ENCODE measurements at regions not wholly inside any gene's neighbourhood (a gene's known extent, or its start where the extent isn't known, plus 50 kb on each side); places are given as distances from the start of the nearest gene placed in this dataset.

- Histone ChIP-seq H3K27ac (ENCODE audit: low read depth, low read length) (no peak overlapping the region), H3K27me3 (ENCODE audit: control insufficient read depth, insufficient read depth, low read length) (no peaks in the 10 kb centered on the region), H3K4me3 (ENCODE audit: low read depth, low read length) (no peak overlapping the region), H3K9me3 (ENCODE audit: control insufficient read depth, insufficient read depth, low read depth, low read length) (peaks cover 42% of the 10 kb centered on the region), H3K9ac (ENCODE audit: low read length) (no peak overlapping the region), H3K36me3 (ENCODE audit: control insufficient read depth, insufficient read depth, low read length) (peaks cover 5% of the 10 kb centered on the region; the same call in 1 of the 2 replicates), H3K4me1 (ENCODE audit: control insufficient read depth, insufficient read depth, low read length) (no peaks in the 10 kb centered on the region)
Measured at GRCh38 chr7:22640269-22640668, 86.7 kb upstream of the IL6 start.

GRCh38 chr7:22639396-22639795 lies 87.6 kb upstream of the IL6 start:
- peaks cover 36% of the 10 kb centered on the region for H3K9me3 ChIP-seq (ENCODE audit: control insufficient read depth, insufficient read depth, low read depth, low read length)
- no peaks in the 10 kb centered on the region for H3K27me3 ChIP-seq (ENCODE audit: control insufficient read depth, insufficient read depth, low read length)
- H3K9ac ChIP-seq (ENCODE audit: low read length): no peak overlapping the region
- no peaks in the 10 kb centered on the region for H3K4me1 ChIP-seq (ENCODE audit: control insufficient read depth, insufficient read depth, low read length)
- H3K36me3 ChIP-seq (ENCODE audit: control insufficient read depth, insufficient read depth, low read length): peaks cover 5% of the 10 kb centered on the region; the same call in 1 of the 2 replicates
- H3K27ac ChIP-seq (ENCODE audit: low read depth, low read length): no peak overlapping the region
- H3K4me3 ChIP-seq (ENCODE audit: low read depth, low read length): no peak overlapping the region

GRCh38 chr7:22635349-22635748 lies 91.7 kb upstream of the IL6 start:
- peaks cover 3% of the 10 kb centered on the region; the same call in 1 of the 2 replicates for H3K9me3 ChIP-seq (ENCODE audit: control insufficient read depth, insufficient read depth, low read depth, low read length)
- peaks cover 5% of the 10 kb centered on the region; the same call in 1 of the 2 replicates for H3K36me3 ChIP-seq (ENCODE audit: control insufficient read depth, insufficient read depth, low read length)
- H3K27ac ChIP-seq (ENCODE audit: low read depth, low read length): no peak overlapping the region
- no peak overlapping the region for H3K4me3 ChIP-seq (ENCODE audit: low read depth, low read length)
- H3K4me1 ChIP-seq (ENCODE audit: control insufficient read depth, insufficient read depth, low read length): no peaks in the 10 kb centered on the region
- H3K27me3 ChIP-seq (ENCODE audit: control insufficient read depth, insufficient read depth, low read length): no peaks in the 10 kb centered on the region
- no peak overlapping the region for H3K9ac ChIP-seq (ENCODE audit: low read length)

- Histone ChIP-seq H3K36me3 (ENCODE audit: control insufficient read depth, insufficient read depth, low read length) (peaks cover 2% of the 10 kb centered on the region; the same call in 1 of the 2 replicates), H3K4me1 (ENCODE audit: control insufficient read depth, insufficient read depth, low read length) (peaks cover 4% of the 10 kb centered on the region; the same call in 1 of the 2 replicates), H3K27me3 (ENCODE audit: control insufficient read depth, insufficient read depth, low read length) (no peaks in the 10 kb centered on the region), H3K4me3 (ENCODE audit: low read depth, low read length) (no peak overlapping the region), H3K9ac (ENCODE audit: low read length) (no peak overlapping the region), H3K9me3 (ENCODE audit: control insufficient read depth, insufficient read depth, low read depth, low read length) (peaks cover 1% of the 10 kb centered on the region; the same call in 1 of the 2 replicates), H3K27ac (ENCODE audit: low read depth, low read length) (no peak overlapping the region)
Measured at GRCh38 chr7:22633954-22634474, 93.0 kb upstream of the IL6 start.

GRCh38 chr7:22633286-22633953 lies 93.6 kb upstream of the IL6 start:
- H3K36me3 ChIP-seq (ENCODE audit: control insufficient read depth, insufficient read depth, low read length): no peaks in the 10 kb centered on the region; the same call in 1 of the 2 replicates
- H3K27ac ChIP-seq (ENCODE audit: low read depth, low read length): no peak overlapping the region
- no peaks in the 10 kb centered on the region for H3K27me3 ChIP-seq (ENCODE audit: control insufficient read depth, insufficient read depth, low read length)
- H3K9me3 ChIP-seq (ENCODE audit: control insufficient read depth, insufficient read depth, low read depth, low read length): no peaks in the 10 kb centered on the region
- H3K9ac ChIP-seq (ENCODE audit: low read length): no peak overlapping the region
- peaks cover 4% of the 10 kb centered on the region; the same call in 1 of the 2 replicates for H3K4me1 ChIP-seq (ENCODE audit: control insufficient read depth, insufficient read depth, low read length)
- no peak overlapping the region for H3K4me3 ChIP-seq (ENCODE audit: low read depth, low read length)

- Histone ChIP-seq H3K27me3 (ENCODE audit: control insufficient read depth, insufficient read depth, low read length) (no peaks in the 10 kb centered on the region), H3K4me3 (ENCODE audit: low read depth, low read length) (no peak overlapping the region), H3K4me1 (ENCODE audit: control insufficient read depth, insufficient read depth, low read length) (peaks cover 4% of the 10 kb centered on the region; the same call in 1 of the 2 replicates), H3K36me3 (ENCODE audit: control insufficient read depth, insufficient read depth, low read length) (no peaks in the 10 kb centered on the region; the same call in 1 of the 2 replicates), H3K9ac (ENCODE audit: low read length) (no peak overlapping the region), H3K9me3 (ENCODE audit: control insufficient read depth, insufficient read depth, low read depth, low read length) (no peaks in the 10 kb centered on the region), H3K27ac (ENCODE audit: low read depth, low read length) (no peak overlapping the region)
Measured at GRCh38 chr7:22632674-22633073, 94.3 kb upstream of the IL6 start.

- Histone ChIP-seq H3K4me3 (ENCODE audit: low read depth, low read length) (no peak overlapping the region), H3K27me3 (ENCODE audit: control insufficient read depth, insufficient read depth, low read length) (no peaks in the 10 kb centered on the region), H3K9ac (ENCODE audit: low read length) (no peak overlapping the region), H3K36me3 (ENCODE audit: control insufficient read depth, insufficient read depth, low read length) (no peaks in the 10 kb centered on the region; the same call in 1 of the 2 replicates), H3K9me3 (ENCODE audit: control insufficient read depth, insufficient read depth, low read depth, low read length) (no peaks in the 10 kb centered on the region), H3K27ac (ENCODE audit: low read depth, low read length) (no peak overlapping the region), H3K4me1 (ENCODE audit: control insufficient read depth, insufficient read depth, low read length) (peaks cover 4% of the 10 kb centered on the region; the same call in 1 of the 2 replicates)
Measured at GRCh38 chr7:22631730-22632129, 95.3 kb upstream of the IL6 start.

GRCh38 chr7:22630069-22630468 lies 96.9 kb upstream of the IL6 start:
- Histone ChIP-seq H3K4me3 (ENCODE audit: low read depth, low read length) (no peak overlapping the region), H3K36me3 (ENCODE audit: control insufficient read depth, insufficient read depth, low read length) (peaks cover 5% of the 10 kb centered on the region; the same call in 1 of the 2 replicates), H3K9ac (ENCODE audit: low read length) (no peak overlapping the region), H3K27me3 (ENCODE audit: control insufficient read depth, insufficient read depth, low read length) (no peaks in the 10 kb centered on the region), H3K27ac (ENCODE audit: low read depth, low read length) (no peak overlapping the region), H3K4me1 (ENCODE audit: control insufficient read depth, insufficient read depth, low read length) (peaks cover 4% of the 10 kb centered on the region; the same call in 1 of the 2 replicates), H3K9me3 (ENCODE audit: control insufficient read depth, insufficient read depth, low read depth, low read length) (no peaks in the 10 kb centered on the region)

GRCh38 chr7:22629056-22629455 lies 97.9 kb upstream of the IL6 start:
- Histone ChIP-seq H3K9me3 (ENCODE audit: control insufficient read depth, insufficient read depth, low read depth, low read length) (no peaks in the 10 kb centered on the region), H3K27me3 (ENCODE audit: control insufficient read depth, insufficient read depth, low read length) (no peaks in the 10 kb centered on the region), H3K27ac (ENCODE audit: low read depth, low read length) (no peak overlapping the region), H3K4me1 (ENCODE audit: control insufficient read depth, insufficient read depth, low read length) (peaks cover 4% of the 10 kb centered on the region; the same call in 1 of the 2 replicates), H3K4me3 (ENCODE audit: low read depth, low read length) (no peak overlapping the region), H3K9ac (ENCODE audit: low read length) (no peak overlapping the region), H3K36me3 (ENCODE audit: control insufficient read depth, insufficient read depth, low read length) (peaks cover 5% of the 10 kb centered on the region; the same call in 1 of the 2 replicates)

- H3K9me3 ChIP-seq (ENCODE audit: control insufficient read depth, insufficient read depth, low read depth, low read length): no peaks in the 10 kb centered on the region
- H3K9ac ChIP-seq (ENCODE audit: low read length): no peak overlapping the region
- H3K4me3 ChIP-seq (ENCODE audit: low read depth, low read length): no peak overlapping the region
- H3K36me3 ChIP-seq (ENCODE audit: control insufficient read depth, insufficient read depth, low read length): peaks cover 10% of the 10 kb centered on the region; the same call in 1 of the 2 replicates
- H3K27me3 ChIP-seq (ENCODE audit: control insufficient read depth, insufficient read depth, low read length): no peaks in the 10 kb centered on the region
- peaks cover 4% of the 10 kb centered on the region; the same call in 1 of the 2 replicates for H3K4me1 ChIP-seq (ENCODE audit: control insufficient read depth, insufficient read depth, low read length)
- H3K27ac ChIP-seq (ENCODE audit: low read depth, low read length): no peak overlapping the region
Measured at GRCh38 chr7:22628112-22628511, 98.9 kb upstream of the IL6 start.

GRCh38 chr7:22627136-22627535 lies 99.9 kb upstream of the IL6 start:
- Histone ChIP-seq H3K27me3 (ENCODE audit: control insufficient read depth, insufficient read depth, low read length) (no peaks in the 10 kb centered on the region), H3K9ac (ENCODE audit: low read length) (no peak overlapping the region), H3K4me1 (ENCODE audit: control insufficient read depth, insufficient read depth, low read length) (peaks cover 4% of the 10 kb centered on the region; the same call in 1 of the 2 replicates), H3K4me3 (ENCODE audit: low read depth, low read length) (no peak overlapping the region), H3K9me3 (ENCODE audit: control insufficient read depth, insufficient read depth, low read depth, low read length) (no peaks in the 10 kb centered on the region), H3K36me3 (ENCODE audit: control insufficient read depth, insufficient read depth, low read length) (peaks cover 15% of the 10 kb centered on the region; the same call in 1 of the 2 replicates), H3K27ac (ENCODE audit: low read depth, low read length) (no peak overlapping the region)
